ENCODE measurements at regions not wholly inside any gene's neighbourhood (a gene's known extent, or its start where the extent isn't known, plus 50 kb on each side); places are given as distances from the start of the nearest gene placed in this dataset.

DNA sequence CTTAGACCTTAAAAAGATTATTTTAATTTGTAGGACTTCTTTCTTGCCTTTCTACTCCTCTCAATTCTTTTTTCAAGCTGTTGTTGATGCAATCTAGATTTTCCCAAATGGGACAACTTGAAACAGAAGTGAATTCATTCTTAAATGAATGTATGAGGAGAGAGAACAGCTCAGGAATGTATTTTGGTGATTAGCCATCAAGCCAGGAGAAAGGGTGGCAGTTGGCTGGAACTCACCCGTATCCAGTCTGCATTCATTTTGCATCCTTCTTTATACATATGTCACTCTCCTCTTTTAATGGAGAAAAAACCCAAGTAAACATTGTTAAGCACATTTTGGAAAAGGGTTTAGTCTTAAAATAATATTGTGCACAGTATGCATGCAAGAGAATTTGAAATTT lies 251.3 kb downstream of the REEP3 start:
- ATAC-seq = no peak
- no peak for TF ChIP-seq ZFP3 (CRISPR knock-in tag; IDR thresholded peaks at IDR 0.05)
- TF ChIP-seq CSDC2 (CRISPR knock-in tag; IDR thresholded peaks at IDR 0.05) = no peak
- TF ChIP-seq, protein P1, sequence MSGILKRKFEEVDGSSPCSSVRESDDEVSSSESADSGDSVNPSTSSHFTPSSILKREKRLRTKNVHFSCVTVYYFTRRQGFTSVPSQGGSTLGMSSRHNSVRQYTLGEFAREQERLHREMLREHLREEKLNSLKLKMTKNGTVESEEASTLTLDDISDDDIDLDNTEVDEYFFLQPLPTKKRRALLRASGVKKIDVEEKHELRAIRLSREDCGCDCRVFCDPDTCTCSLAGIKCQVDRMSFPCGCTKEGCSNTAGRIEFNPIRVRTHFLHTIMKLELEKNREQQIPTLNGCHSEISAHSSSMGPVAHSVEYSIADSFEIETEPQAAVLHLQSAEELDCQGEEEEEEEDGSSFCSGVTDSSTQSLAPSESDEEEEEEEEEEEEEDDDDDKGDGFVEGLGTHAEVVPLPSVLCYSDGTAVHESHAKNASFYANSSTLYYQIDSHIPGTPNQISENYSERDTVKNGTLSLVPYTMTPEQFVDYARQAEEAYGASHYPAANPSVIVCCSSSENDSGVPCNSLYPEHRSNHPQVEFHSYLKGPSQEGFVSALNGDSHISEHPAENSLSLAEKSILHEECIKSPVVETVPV (CRISPR knock-in tag; IDR thresholded peaks at IDR 0.05) = no peak
- no peak for TF ChIP-seq TOX (CRISPR knock-in tag; IDR thresholded peaks at IDR 0.05; ENCODE audit: borderline replicate concordance)
- TF ChIP-seq SNAI2 (CRISPR knock-in tag; IDR thresholded peaks at IDR 0.05) = no peak
- no peak for TF ChIP-seq BACH2 (CRISPR knock-in tag; IDR thresholded peaks at IDR 0.05; ENCODE audit: borderline replicate concordance)

DNA sequence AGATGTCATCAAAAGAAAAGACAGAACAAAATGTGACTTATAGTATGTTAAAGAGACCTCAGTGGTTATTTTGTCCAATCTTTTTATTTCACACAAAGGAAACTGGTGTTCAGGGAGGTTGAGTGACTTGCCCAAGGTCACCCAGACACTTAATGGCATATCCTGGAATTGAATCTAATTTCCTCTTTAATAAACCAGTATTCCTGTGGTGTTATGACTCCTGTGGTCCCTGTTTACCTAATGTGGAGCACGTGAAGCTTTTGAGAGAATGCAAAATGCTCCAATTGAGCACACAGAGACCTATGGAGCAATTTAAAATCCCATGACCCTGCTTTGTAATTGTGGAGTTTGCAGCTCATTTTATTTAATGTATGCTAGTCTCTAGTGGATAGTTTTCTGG lies 251.9 kb downstream of the REEP3 start:
- no peak for ATAC-seq
- no peak for TF ChIP-seq CSDC2 (CRISPR knock-in tag; IDR thresholded peaks at IDR 0.05)
- TF ChIP-seq, protein P2, sequence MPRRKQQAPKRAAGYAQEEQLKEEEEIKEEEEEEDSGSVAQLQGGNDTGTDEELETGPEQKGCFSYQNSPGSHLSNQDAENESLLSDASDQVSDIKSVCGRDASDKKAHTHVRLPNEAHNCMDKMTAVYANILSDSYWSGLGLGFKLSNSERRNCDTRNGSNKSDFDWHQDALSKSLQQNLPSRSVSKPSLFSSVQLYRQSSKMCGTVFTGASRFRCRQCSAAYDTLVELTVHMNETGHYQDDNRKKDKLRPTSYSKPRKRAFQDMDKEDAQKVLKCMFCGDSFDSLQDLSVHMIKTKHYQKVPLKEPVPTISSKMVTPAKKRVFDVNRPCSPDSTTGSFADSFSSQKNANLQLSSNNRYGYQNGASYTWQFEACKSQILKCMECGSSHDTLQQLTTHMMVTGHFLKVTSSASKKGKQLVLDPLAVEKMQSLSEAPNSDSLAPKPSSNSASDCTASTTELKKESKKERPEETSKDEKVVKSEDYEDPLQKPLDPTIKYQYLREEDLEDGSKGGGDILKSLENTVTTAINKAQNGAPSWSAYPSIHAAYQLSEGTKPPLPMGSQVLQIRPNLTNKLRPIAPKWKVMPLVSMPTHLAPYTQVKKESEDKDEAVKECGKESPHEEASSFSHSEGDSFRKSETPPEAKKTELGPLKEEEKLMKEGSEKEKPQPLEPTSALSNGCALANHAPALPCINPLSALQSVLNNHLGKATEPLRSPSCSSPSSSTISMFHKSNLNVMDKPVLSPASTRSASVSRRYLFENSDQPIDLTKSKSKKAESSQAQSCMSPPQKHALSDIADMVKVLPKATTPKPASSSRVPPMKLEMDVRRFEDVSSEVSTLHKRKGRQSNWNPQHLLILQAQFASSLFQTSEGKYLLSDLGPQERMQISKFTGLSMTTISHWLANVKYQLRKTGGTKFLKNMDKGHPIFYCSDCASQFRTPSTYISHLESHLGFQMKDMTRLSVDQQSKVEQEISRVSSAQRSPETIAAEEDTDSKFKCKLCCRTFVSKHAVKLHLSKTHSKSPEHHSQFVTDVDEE (CRISPR knock-in tag; IDR thresholded peaks at IDR 0.05) = no peak
- TF ChIP-seq TOX (CRISPR knock-in tag; IDR thresholded peaks at IDR 0.05; ENCODE audit: borderline replicate concordance) = no peak
- no peak for TF ChIP-seq PPARA (CRISPR knock-in tag; IDR thresholded peaks at IDR 0.05; ENCODE audit: borderline replicate concordance)
- TF ChIP-seq OSR1 (CRISPR knock-in tag; IDR thresholded peaks at IDR 0.05) = no peak
- no peak for TF ChIP-seq ISL1 (CRISPR knock-in tag; IDR thresholded peaks at IDR 0.05)
- no peak for TF ChIP-seq ESRRG (CRISPR knock-in tag; IDR thresholded peaks at IDR 0.05)
- TF ChIP-seq, protein P3, sequence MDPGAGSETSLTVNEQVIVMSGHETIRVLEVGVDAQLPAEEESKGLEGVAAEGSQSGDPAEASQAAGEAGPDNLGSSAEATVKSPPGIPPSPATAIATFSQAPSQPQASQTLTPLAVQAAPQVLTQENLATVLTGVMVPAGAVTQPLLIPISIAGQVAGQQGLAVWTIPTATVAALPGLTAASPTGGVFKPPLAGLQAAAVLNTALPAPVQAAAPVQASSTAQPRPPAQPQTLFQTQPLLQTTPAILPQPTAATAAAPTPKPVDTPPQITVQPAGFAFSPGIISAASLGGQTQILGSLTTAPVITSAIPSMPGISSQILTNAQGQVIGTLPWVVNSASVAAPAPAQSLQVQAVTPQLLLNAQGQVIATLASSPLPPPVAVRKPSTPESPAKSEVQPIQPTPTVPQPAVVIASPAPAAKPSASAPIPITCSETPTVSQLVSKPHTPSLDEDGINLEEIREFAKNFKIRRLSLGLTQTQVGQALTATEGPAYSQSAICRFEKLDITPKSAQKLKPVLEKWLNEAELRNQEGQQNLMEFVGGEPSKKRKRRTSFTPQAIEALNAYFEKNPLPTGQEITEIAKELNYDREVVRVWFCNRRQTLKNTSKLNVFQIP (CRISPR knock-in tag; IDR thresholded peaks at IDR 0.05; ENCODE audit: borderline replicate concordance, low read depth) = no peak
- no peak for TF ChIP-seq BACH2 (CRISPR knock-in tag; IDR thresholded peaks at IDR 0.05; ENCODE audit: borderline replicate concordance)
- TF ChIP-seq TCF4 (CRISPR knock-in tag; IDR thresholded peaks at IDR 0.05; ENCODE audit: borderline replicate concordance) = no peak
- TF ChIP-seq ZNF8 (CRISPR knock-in tag; IDR thresholded peaks at IDR 0.05) = no peak
- no peak for TF ChIP-seq ZNF565 (CRISPR knock-in tag; conservative IDR thresholded peaks at IDR 0.05; ENCODE audit: low read depth)
- TF ChIP-seq, protein P4, sequence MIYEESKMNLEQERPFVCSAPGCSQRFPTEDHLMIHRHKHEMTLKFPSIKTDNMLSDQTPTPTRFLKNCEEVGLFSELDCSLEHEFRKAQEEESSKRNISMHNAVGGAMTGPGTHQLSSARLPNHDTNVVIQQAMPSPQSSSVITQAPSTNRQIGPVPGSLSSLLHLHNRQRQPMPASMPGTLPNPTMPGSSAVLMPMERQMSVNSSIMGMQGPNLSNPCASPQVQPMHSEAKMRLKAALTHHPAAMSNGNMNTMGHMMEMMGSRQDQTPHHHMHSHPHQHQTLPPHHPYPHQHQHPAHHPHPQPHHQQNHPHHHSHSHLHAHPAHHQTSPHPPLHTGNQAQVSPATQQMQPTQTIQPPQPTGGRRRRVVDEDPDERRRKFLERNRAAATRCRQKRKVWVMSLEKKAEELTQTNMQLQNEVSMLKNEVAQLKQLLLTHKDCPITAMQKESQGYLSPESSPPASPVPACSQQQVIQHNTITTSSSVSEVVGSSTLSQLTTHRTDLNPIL (CRISPR knock-in tag; IDR thresholded peaks at IDR 0.05; ENCODE audit: low read depth) = no peak
- no peak for TF ChIP-seq GLIS3 (CRISPR knock-in tag; IDR thresholded peaks at IDR 0.05)
- TF ChIP-seq ZC3H10 (CRISPR knock-in tag; IDR thresholded peaks at IDR 0.05) = no peak

DNA sequence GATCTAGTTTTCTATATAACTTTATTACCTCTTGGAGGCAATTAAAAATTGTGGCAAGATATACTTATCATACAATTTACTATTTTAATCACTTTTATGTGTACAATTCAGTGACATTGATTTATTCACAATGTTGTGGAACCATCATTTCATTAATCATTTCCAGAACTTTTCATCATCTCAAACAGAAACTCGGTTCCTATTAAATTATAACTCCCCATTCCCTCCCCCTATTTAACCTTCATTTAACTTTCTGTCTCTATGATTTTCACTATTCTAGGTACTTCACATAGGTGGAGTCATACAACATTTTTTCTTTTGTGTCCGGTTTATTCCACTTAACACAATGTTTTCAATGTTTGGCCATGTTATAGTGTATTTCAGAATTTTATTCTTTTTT lies 252.8 kb downstream of the REEP3 start:
- ATAC-seq = no peak
- no peak for TF ChIP-seq RARB (CRISPR knock-in tag; IDR thresholded peaks at IDR 0.05)
- TF ChIP-seq ZNF8 (CRISPR knock-in tag; IDR thresholded peaks at IDR 0.05) = no peak
- TF ChIP-seq ZFP30 (CRISPR knock-in tag; IDR thresholded peaks at IDR 0.05) = no peak
- no peak for TF ChIP-seq TCF4 (CRISPR knock-in tag; IDR thresholded peaks at IDR 0.05; ENCODE audit: borderline replicate concordance)
- TF ChIP-seq ISL1 (CRISPR knock-in tag; IDR thresholded peaks at IDR 0.05) = no peak
- TF ChIP-seq SNAI2 (CRISPR knock-in tag; IDR thresholded peaks at IDR 0.05) = no peak
- TF ChIP-seq, protein P2 (CRISPR knock-in tag; IDR thresholded peaks at IDR 0.05) = no peak
- TF ChIP-seq ZNF565 (CRISPR knock-in tag; conservative IDR thresholded peaks at IDR 0.05; ENCODE audit: low read depth) = no peak
- TF ChIP-seq, protein P5, sequence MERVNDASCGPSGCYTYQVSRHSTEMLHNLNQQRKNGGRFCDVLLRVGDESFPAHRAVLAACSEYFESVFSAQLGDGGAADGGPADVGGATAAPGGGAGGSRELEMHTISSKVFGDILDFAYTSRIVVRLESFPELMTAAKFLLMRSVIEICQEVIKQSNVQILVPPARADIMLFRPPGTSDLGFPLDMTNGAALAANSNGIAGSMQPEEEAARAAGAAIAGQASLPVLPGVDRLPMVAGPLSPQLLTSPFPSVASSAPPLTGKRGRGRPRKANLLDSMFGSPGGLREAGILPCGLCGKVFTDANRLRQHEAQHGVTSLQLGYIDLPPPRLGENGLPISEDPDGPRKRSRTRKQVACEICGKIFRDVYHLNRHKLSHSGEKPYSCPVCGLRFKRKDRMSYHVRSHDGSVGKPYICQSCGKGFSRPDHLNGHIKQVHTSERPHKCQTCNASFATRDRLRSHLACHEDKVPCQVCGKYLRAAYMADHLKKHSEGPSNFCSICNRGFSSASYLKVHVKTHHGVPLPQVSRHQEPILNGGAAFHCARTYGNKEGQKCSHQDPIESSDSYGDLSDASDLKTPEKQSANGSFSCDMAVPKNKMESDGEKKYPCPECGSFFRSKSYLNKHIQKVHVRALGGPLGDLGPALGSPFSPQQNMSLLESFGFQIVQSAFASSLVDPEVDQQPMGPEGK (CRISPR knock-in tag; IDR thresholded peaks at IDR 0.05; ENCODE audit: borderline replicate concordance) = no peak
- TF ChIP-seq PPARA (CRISPR knock-in tag; IDR thresholded peaks at IDR 0.05; ENCODE audit: borderline replicate concordance) = no peak
- TF ChIP-seq TOX (CRISPR knock-in tag; IDR thresholded peaks at IDR 0.05; ENCODE audit: borderline replicate concordance) = no peak
- no peak for TF ChIP-seq BACH2 (CRISPR knock-in tag; IDR thresholded peaks at IDR 0.05; ENCODE audit: borderline replicate concordance)
- TF ChIP-seq OSR1 (CRISPR knock-in tag; IDR thresholded peaks at IDR 0.05) = no peak
- TF ChIP-seq ARNTL (CRISPR knock-in tag; IDR thresholded peaks at IDR 0.05; ENCODE audit: borderline replicate concordance, low read depth) = no peak
- TF ChIP-seq, protein P4 (CRISPR knock-in tag; IDR thresholded peaks at IDR 0.05; ENCODE audit: low read depth) = no peak
- TF ChIP-seq, protein P1 (CRISPR knock-in tag; IDR thresholded peaks at IDR 0.05) = no peak
